ENCODE measurements at regions not wholly inside any gene's neighbourhood (a gene's known extent, or its start where the extent isn't known, plus 50 kb on each side); places are given as distances from the start of the nearest gene placed in this dataset.

DNA sequence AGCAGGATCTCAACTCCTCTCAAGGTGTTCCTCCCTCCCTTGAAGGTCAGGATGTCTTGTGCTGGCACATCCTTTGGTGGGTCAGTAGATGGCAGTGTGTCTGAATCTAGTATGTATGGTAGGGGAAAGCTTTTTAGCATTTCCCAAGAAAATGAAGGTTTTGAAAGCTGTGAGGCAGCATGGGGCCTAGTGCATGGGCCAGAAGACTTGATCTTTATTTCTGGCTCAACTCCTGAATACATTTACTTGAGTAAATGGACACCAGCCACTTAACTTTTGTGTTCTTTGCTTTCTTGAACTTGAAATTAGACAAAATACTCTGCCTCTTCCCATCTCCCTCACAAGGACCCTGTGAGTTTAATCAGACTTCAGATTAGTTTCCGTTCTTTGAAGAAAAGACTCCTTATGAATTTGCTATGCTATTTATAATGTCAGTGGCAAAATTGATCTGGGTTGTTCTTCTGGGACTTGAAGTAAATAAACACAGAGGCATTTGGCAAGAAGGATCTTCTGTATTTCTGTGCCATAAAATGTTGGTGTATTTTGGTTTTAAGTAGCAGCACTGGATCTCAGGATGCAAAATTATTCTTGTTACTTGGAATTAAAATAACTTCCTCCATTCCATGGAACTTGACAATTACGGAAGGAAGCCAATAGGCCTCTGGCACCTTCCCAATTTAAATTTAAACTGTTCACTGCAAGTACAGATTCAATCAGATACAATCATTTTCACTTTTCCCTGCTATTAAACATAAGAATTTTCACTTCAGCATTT, 288.8 kb downstream of the CASP12 start:
- DNase-seq (ENCODE audit: extremely low read depth, low read depth), result peak; percentile 15

GRCh38 chr11:104602643-104603042, 295.6 kb downstream of the CASP12 start:
- no peak for DNase-seq (ENCODE audit: extremely low read depth, low read depth)

DNA sequence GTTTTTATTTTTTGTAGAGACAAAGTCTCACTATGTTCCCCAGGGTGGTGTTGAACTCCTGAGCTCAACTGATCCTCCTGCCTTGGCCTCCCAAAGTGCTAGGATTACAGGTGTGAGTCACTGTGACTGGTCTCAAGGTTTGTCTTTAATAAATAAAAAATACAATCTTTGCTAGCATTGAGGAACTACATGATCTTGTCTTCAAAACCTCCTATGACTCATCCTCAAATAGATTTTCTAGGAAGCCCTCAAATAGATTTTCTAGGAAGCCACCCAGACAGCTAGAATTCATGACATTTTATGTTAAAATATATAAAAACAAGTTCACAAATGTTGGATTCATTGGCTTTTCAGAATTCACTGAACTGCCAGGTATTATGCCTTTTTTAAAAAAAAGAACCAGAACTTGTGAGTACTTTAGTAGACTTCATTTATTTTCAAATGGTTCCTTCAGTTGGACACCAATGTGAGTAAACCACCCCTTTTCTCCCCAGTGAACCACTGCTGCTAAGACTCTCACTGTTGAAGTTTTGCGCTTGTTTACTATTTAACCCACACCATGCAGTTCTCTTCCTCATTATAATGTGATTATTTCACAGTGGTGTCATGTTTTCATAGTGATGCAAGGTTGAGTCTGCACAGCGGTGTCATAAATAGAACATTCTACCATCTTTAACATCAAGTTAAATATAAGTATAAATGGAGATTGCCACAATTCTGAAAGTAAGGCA, 303.9 kb downstream of the CASP12 start:
- peak; percentile 9 for DNase-seq (ENCODE audit: extremely low read depth, low read depth)

- no peak for DNase-seq (ENCODE audit: extremely low read depth, low read depth)
Measured at GRCh38 chr11:104588970-104589369, 309.3 kb downstream of the CASP12 start.

- no peak for DNase-seq (ENCODE audit: extremely low read depth, low read depth)
Measured at GRCh38 chr11:104588446-104588845, 309.8 kb downstream of the CASP12 start.

DNA sequence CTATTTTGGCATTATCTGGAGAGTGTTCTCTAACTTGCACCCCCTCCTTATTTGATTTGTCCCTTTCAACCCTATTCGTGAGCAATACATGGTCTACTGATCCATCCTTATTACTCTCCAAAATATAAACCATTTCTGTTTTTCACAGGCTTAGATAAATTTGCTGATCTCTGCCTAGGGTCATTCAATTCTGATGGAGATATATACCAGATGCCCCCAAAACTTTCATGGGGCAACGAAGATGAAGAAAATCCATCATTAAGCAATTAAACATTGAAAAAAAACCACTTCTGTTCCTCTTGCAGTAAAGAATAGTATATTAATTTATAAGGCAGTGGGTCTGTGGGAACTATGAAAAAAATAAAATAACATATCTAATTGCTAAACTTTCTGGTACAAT, 313.4 kb downstream of the CASP12 start:
- no peak for DNase-seq (ENCODE audit: extremely low read depth, low read depth)

DNA sequence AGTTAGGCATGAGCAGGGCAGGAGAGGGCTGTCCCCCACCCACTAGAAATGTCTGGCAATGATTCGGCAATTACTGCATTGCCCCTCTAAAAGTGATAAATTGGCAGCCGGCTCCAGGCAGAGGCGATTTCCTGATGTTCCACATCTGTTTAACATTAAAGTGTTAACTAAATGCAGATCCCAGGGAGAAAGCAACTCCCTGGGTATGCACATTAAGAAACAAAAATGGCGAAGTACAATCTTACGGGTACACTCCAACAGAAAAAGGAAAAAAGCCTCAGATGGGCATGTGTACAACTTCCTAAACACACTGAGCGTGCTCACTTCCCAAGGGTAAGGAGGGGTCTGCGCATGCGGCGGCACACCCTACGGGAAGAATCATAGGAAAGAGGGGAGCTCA, 314.4 kb downstream of the CASP12 start:
- DNase-seq (ENCODE audit: extremely low read depth, low read depth), result no peak

DNA sequence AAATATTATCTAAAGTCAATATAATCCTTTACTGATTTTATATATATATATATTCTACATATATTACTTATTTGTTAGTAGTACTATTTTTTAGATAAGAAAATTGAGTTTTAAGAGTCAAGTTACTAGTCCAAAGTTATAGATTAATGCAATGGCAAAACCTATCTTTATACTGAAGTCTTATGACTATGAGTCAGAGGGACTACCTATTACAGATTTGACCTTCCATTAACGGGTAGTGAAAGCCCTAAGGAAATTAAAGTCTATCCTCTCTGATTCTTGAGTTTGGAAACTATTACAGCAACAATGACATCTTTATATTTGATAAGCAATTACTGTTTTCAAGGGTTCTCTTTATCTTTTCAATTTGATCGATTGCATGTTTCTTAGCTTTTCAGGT, 315.8 kb downstream of the CASP12 start:
- no peak for DNase-seq (ENCODE audit: extremely low read depth, low read depth)

DNA sequence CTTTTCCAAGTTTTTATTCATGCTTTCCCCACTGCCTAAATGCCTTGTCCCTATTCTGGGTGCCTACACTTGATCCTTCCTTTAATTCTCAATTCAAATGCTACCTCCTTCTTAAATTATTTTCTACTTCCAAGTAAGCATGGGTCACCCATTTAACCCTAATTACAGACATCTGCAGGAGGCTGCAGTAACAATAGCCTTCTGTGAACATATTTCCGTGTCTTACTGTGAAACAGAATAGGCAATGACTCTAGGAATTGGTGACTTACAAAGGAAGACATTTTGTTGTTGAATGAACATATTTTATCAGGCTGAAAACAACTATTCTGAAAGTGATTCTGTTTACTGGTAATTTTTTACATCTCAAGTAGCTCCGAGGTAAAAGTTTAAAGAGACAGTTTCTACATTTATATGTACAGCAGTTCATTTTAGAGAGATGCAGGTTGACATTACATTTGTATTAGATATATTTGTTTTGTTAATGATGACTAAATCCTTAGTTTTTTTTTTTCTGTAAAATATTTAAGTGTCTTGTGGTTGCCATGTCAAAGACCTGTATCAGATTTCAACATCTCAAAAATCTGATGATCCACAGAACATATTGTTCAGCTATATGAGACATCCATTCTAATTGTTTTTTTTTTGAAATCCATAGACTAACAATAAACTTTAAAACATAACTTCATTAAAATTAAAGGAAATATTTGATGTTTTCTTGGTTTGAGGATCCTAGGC, 316.8 kb downstream of the CASP12 start:
- no peak for DNase-seq (ENCODE audit: extremely low read depth, low read depth)

DNA sequence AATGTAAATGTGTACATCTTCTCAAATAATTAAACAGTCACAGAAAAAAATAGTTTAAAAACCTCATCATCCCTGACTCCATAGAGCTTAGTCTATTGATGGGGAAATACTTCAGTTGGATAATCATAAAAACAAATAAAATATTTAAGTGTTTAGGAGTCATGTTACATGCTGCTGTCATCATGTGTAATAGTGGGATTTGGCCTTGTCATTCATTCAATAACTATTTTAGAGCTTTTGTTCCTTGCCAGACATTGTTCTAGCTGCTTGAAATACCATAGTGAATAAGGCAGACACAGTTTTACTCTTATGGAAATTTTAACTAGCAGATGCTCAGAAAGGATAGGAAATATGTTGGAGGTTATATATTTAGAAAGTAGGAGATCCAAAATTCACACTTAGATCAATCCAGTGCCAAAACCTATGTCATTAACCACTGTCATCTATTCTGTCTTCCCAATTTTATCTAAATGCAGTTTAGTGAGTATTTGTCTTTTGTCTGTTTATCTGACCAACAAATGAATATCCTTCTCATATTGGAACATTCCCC, 324.7 kb downstream of the CASP12 start:
- no peak for DNase-seq (ENCODE audit: extremely low read depth, low read depth)

DNA sequence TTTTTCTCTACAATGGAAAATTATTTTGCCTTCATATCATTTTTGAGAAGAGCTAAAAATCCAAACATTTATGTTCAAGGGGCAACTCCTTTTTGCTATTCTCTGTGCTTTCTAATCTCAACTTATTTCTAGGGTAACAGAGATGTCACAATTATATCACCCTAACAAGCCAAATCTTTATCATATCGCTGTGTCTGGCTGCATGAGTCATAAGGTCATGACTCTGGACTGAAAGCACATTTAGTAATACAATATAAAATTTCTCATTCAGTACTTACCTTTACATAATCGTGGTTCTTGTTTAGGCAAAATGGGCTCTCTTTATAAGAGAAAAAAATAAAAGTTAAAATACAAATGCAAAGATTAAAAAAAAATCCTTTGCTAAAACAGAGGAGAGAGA, 326.0 kb downstream of the CASP12 start:
- DNase-seq (ENCODE audit: extremely low read depth, low read depth), result no peak

DNA sequence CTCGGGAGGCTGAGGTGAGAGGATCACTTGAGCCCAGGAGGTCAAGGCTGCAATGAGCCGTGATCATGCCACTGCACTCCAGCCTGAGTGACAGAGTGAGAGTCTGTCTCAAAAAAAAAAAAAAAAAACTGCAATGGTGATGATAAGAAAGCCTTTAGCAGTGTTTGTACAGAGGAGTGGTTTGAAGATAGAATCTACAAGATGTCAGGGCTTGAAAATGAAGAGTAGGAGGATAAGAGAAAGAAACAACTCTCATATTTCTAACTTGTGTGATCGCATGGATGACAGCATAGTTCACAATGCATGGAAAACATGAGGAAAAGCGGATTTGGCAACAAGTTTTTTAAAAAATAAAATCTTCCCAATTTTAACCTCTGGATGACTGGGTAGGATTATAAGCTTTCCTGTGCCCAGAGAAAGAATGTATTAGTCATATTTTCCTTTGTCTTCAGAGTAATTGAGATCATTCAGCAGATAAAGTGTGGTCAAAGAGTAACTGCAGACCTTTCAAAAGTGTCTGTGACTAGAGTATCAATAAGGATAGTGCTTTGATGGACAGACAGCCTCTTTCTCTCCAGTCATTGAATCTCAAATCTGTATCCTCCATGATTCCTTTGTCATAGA, 328.1 kb downstream of the CASP12 start:
- DNase-seq (ENCODE audit: extremely low read depth, low read depth), result no peak

DNA sequence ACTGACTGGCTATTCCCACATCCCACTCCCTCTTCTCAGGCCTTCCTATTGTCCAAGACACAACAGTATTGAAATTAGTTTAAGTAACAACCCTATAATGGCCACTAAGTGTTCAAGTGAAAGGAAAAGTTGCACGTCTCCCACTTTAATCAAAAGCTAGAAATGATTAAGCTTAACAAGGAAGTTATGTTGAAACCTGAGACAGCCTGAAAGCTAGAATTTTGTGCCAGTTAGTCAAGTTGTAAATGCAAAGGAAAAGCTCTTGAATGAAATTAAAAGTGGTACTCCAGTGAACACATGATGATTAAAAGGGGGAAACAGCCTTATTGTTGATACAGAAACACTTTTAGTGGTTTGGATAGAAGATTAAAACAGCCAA, 332.7 kb downstream of the CASP12 start:
- no peak for DNase-seq (ENCODE audit: extremely low read depth, low read depth)

GRCh38 chr11:104564921-104565582, 333.2 kb downstream of the CASP12 start:
- no peak for DNase-seq (ENCODE audit: extremely low read depth, low read depth)

- DNase-seq (ENCODE audit: extremely low read depth, low read depth), result no peak
Measured at GRCh38 chr11:104556606-104557301, 341.5 kb downstream of the CASP12 start.

DNA sequence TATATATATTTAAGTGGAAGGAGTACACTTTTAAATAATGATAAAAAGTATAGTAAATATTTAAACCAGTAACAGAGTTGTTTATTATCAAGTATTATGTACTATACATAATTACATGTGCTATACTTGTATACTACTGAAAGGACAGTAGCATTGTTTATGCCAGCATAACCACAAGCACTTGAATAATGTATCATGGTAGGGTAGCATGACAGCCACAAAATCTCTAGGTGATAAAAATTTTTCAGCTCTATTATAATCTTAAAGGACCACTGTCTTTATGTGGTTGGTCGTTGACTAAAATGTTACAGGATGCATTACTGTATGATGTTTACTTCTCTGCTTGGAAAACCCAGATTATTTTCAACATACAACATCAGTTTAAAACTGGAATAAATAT, 349.2 kb downstream of the CASP12 start:
- no peak for DNase-seq (ENCODE audit: extremely low read depth, low read depth)

- DNase-seq (ENCODE audit: extremely low read depth, low read depth), result no peak
Measured at GRCh38 chr11:104547996-104548661, 350.1 kb downstream of the CASP12 start.

GRCh38 chr11:104546501-104546900, 351.8 kb downstream of the CASP12 start:
- no peak for DNase-seq (ENCODE audit: extremely low read depth, low read depth)

DNA sequence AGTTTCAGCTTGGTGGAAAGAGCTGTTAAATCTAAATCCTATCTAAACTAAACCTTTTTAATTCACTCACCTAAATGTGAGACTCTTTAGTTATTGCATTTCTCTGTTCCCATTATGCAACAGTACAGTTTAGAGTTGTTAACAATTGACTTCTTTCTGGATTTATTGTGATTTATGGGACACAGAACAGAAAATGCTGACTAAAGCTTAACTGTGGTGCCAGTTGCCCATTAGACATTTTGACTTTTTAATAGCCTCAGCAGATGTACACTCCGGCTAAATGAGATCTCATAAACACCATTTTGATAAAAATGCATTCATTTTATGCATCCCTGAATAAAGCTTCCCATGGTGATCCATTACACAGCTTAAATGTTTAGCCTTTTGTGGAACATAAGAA, 356.6 kb downstream of the CASP12 start:
- no peak for DNase-seq (ENCODE audit: extremely low read depth, low read depth)
